ENCODE measurements at regions not wholly inside any gene's neighbourhood (a gene's known extent, or its start where the extent isn't known, plus 50 kb on each side); places are given as distances from the start of the nearest gene placed in this dataset.

- Histone ChIP-seq H3K4me1 (no peaks in the 10 kb centered on the region), H3K9me3 (peaks cover 0 to 5% (median 3%) of the 10 kb centered on the region in 3 donors), H3K4me3 (no peak overlapping the region), H3K36me3 (no peaks in the 10 kb centered on the region), H3K27ac (no peak overlapping the region), H3K27me3 (peaks cover 0 to 9% (median 0%) of the 10 kb centered on the region in 4 donors)
- DNase-seq, result no peak
- TF ChIP-seq POLR2A (IDR thresholded peaks at IDR 0.05) (no peak), CTCF (IDR thresholded peaks at IDR 0.05) (no peak)
- 60 to 75% methylated on average over 2 of the region's 2 CpGs for WGBS, 2 donors
- intact Hi-C loops (cut with DNase I), result no loop called here
Observed at GRCh38 chr18:50444539-50444938, 69.7 kb downstream of the SKA1 start.

DNA sequence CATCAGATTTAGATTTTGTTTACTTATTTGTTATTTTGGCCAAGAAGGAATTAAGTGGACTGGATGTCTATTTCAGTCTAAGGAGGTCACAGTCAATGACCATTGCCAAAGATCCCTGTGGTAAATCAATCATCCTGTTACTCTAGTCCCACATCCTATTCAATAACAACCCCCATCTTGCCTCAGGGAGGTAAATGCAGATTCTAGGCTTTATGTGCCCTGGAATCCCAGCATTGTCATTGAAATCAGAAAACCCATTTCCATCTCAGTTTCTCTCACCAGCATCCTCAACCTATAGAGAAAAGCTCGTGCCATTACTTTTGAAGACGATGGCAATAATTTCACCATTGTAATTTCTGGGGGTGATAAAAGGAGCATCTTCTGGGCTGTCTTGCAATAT is 71.8 kb downstream of the SKA1 start:
- Histone ChIP-seq H3K36me3 (no peaks in the 10 kb centered on the region), H3K27ac (no peak overlapping the region), H3K27me3 (peaks cover 0 to 9% (median 0%) of the 10 kb centered on the region in 4 donors), H3K4me3 (no peak overlapping the region), H3K9me3 (peaks cover 0 to 5% (median 3%) of the 10 kb centered on the region in 3 donors), H3K4me1 (no peaks in the 10 kb centered on the region)
- TF ChIP-seq POLR2A (IDR thresholded peaks at IDR 0.05) (no peak), CTCF (IDR thresholded peaks at IDR 0.05) (no peak)
- WGBS, 2 donors, result 88 to 89% methylated on average over 2 of the region's 2 CpGs
- DNase-seq, result no peak
- intact Hi-C loops (cut with DNase I), result no loop called here

DNA sequence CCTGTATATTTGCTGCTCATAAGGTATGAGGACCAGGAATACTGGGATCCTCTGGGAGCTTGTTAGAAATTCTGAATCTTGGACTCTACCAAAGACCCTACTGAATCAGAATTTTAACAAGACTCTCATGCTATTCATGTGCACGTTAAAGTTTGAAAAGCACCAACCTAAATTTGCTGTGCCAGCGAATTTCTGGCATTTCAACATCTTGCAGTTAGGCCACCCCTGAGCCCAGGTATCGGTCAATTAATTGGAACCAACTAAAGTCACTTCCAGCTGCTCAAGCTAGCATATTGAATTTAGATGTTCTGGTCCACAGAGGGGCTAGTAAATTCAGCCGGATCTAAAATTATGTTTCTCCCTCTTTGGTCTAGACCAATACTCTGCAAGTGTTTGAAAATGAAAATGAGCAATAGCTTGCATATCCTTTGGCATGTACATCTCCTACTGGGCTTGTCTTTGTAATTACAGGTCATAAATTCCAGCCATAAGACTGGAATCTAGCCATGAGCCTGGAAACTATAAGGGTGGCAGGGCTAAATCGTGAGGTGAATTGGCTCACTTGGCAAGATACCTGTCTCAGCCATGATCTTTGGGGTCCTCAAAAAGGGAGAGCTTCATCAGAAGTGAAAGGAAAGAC is 72.4 kb downstream of the SKA1 start:
- no peak for DNase-seq
- intact Hi-C loops (cut with DNase I), result no loop called here
- TF ChIP-seq POLR2A (IDR thresholded peaks at IDR 0.05) (no peak), CTCF (IDR thresholded peaks at IDR 0.05) (no peak)
- no peaks in the 10 kb centered on the region for H3K4me1 ChIP-seq
- no peak overlapping the region for H3K27ac ChIP-seq
- H3K27me3 ChIP-seq, result peaks cover 0 to 9% (median 0%) of the 10 kb centered on the region in 4 donors
- H3K4me3 ChIP-seq, result no peak overlapping the region
- peaks cover 0 to 5% (median 3%) of the 10 kb centered on the region in 3 donors for H3K9me3 ChIP-seq
- WGBS, 2 donors, result 69 to 79% methylated on average over 5 of the region's 5 CpGs
- no peaks in the 10 kb centered on the region for H3K36me3 ChIP-seq

DNA sequence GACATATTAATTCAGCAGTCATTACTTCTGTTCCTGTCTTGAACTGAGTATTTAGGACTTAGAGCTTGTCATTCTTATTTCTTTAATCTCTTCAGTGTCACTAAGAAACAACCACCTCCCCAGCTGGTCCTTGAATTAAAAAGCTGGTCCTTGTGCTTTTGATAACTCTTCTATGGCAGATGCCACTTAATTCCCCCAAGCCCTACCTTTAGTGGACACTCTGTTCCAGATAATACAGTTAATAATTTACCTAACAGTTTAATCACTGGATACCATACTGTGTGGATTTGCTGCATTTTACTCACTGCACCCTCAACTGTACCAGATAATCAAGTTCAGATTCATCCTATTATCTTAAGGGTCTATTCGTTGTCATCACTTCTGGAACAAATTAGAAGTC is 73.1 kb downstream of the SKA1 start:
- H3K9me3 ChIP-seq, result peaks cover 0 to 5% (median 3%) of the 10 kb centered on the region in 3 donors
- H3K4me3 ChIP-seq, result no peak overlapping the region
- TF ChIP-seq CTCF (IDR thresholded peaks at IDR 0.05) (no peak), POLR2A (IDR thresholded peaks at IDR 0.05) (no peak)
- no peaks in the 10 kb centered on the region for H3K36me3 ChIP-seq
- no peak for DNase-seq
- H3K27me3 ChIP-seq, result peaks cover 0 to 9% (median 0%) of the 10 kb centered on the region in 4 donors
- WGBS, 2 donors, result 72 to 83% methylated on average over 1 of the region's 1 CpG
- no peak overlapping the region for H3K27ac ChIP-seq
- intact Hi-C loops (cut with DNase I), result no loop called here
- peaks cover 0 to 4% (median 0%) of the 10 kb centered on the region in 3 donors for H3K4me1 ChIP-seq

GRCh38 chr18:50451100-50451842 is 76.4 kb downstream of the SKA1 start:
- H3K36me3 ChIP-seq, result no peaks in the 10 kb centered on the region
- no peak for TF ChIP-seq POLR2A (IDR thresholded peaks at IDR 0.05)
- no peak for TF ChIP-seq CTCF (IDR thresholded peaks at IDR 0.05)
- intact Hi-C loops (cut with DNase I), result no loop called here
- WGBS, 2 donors, result 54 to 61% methylated on average over 7 of the region's 7 CpGs
- no peak for DNase-seq
- no peak overlapping the region for H3K4me3 ChIP-seq
- no peak overlapping the region for H3K27ac ChIP-seq
- peaks cover 0 to 9% (median 0%) of the 10 kb centered on the region in 4 donors for H3K27me3 ChIP-seq
- H3K9me3 ChIP-seq, result no peaks in the 10 kb centered on the region
- H3K4me1 ChIP-seq, result peaks cover 0 to 18% (median 7%) of the 10 kb centered on the region in 3 donors

Data from esophagus squamous epithelium (tissue), 5 donors.